Brain microvascular endothelial cell (primary cell): ENCODE measurements at regions not wholly inside any gene's neighbourhood (a gene's known extent, or its start where the extent isn't known, plus 50 kb on each side); places are given as distances from the start of the nearest gene placed in this dataset.
A peak's percentile ranks its signal among the peaks of the same experiment; 100 is the strongest.

Experiments used
- DNase-seq: peaks from one replicate; pipeline ENCODE4 v3.0.0-alpha.2; 2020
- H3K27ac ChIP-seq: fragments of 250-450 bp; sonication (Bioruptor Pico); 2 replicates; pipeline ENCODE4 v1.5.1; 2020; ENCODE audit warnings: mild to moderate bottlenecking, moderate library complexity
- H3K27me3 ChIP-seq: fragments of 250-450 bp; sonication (Bioruptor Pico); replicated peaks from 2 replicates; pipeline ENCODE4 v1.5.1; 2020; ENCODE audit warnings: mild to moderate bottlenecking
- H3K36me3 ChIP-seq: fragments of 250-450 bp; sonication (Bioruptor Pico); replicated peaks from 2 replicates; pipeline ENCODE4 v1.5.1; 2020; ENCODE audit warnings: mild to moderate bottlenecking
- H3K4me3 ChIP-seq: 2 replicates; pipeline ENCODE4 v1.5.1; 2011; ENCODE audit warnings: low read depth, mild to moderate bottlenecking, control low read depth, low read length, moderate library complexity
- in situ Hi-C: cut with HindIII; loops from 2 replicates; pipeline ENCODE4 v1.10.0; 2017; ENCODE audit warnings: low sequenced_read_pairs, low pct_ligation_motif_present
- TF ChIP-seq, protein P1 (sequence below): IDR thresholded peaks from 2 replicates; pipeline ENCODE4 v1.5.1; 2011; ENCODE audit warnings: low read depth, mild to moderate bottlenecking, moderate library complexity, low read length, control low read depth, inconsistent platforms; ENCODE audit errors: missing control alignments

GRCh38 chr4:100823066-100823992 lies 305.5 kb upstream of the EMCN start:
- peak; percentile 9 for DNase-seq
- Histone ChIP-seq H3K27ac (no peak overlapping the region), H3K36me3 (no peaks in the 10 kb centered on the region), H3K4me3 (no peak overlapping the region), H3K27me3 (no peaks in the 10 kb centered on the region)
- TF ChIP-seq, protein P1, sequence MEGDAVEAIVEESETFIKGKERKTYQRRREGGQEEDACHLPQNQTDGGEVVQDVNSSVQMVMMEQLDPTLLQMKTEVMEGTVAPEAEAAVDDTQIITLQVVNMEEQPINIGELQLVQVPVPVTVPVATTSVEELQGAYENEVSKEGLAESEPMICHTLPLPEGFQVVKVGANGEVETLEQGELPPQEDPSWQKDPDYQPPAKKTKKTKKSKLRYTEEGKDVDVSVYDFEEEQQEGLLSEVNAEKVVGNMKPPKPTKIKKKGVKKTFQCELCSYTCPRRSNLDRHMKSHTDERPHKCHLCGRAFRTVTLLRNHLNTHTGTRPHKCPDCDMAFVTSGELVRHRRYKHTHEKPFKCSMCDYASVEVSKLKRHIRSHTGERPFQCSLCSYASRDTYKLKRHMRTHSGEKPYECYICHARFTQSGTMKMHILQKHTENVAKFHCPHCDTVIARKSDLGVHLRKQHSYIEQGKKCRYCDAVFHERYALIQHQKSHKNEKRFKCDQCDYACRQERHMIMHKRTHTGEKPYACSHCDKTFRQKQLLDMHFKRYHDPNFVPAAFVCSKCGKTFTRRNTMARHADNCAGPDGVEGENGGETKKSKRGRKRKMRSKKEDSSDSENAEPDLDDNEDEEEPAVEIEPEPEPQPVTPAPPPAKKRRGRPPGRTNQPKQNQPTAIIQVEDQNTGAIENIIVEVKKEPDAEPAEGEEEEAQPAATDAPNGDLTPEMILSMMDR = no peak
- in situ Hi-C loops = no loop called here

GRCh38 chr4:100820249-100820648 lies 302.4 kb upstream of the EMCN start:
- DNase-seq = no peak
- H3K27ac ChIP-seq = no peak overlapping the region
- H3K4me3 ChIP-seq = no peak overlapping the region
- in situ Hi-C loops = no loop called here
- H3K27me3 ChIP-seq = no peaks in the 10 kb centered on the region
- TF ChIP-seq, protein P1 = no peak
- no peaks in the 10 kb centered on the region for H3K36me3 ChIP-seq

GRCh38 chr4:100819505-100819904 lies 301.7 kb upstream of the EMCN start:
- no peak for DNase-seq
- Histone ChIP-seq H3K4me3 (no peak overlapping the region), H3K27me3 (no peaks in the 10 kb centered on the region), H3K27ac (no peak overlapping the region), H3K36me3 (no peaks in the 10 kb centered on the region)
- TF ChIP-seq, protein P1 = no peak
- in situ Hi-C loops = no loop called here

- DNase-seq = no peak
- H3K4me3 ChIP-seq = no peak overlapping the region
- TF ChIP-seq, protein P1 = no peak
- H3K27me3 ChIP-seq = no peaks in the 10 kb centered on the region
- no peaks in the 10 kb centered on the region for H3K36me3 ChIP-seq
- H3K27ac ChIP-seq = no peak overlapping the region
- in situ Hi-C loops = no loop called here
These were observed 298.7 kb upstream of the EMCN start for GRCh38 chr4:100816436-100817045.

DNA sequence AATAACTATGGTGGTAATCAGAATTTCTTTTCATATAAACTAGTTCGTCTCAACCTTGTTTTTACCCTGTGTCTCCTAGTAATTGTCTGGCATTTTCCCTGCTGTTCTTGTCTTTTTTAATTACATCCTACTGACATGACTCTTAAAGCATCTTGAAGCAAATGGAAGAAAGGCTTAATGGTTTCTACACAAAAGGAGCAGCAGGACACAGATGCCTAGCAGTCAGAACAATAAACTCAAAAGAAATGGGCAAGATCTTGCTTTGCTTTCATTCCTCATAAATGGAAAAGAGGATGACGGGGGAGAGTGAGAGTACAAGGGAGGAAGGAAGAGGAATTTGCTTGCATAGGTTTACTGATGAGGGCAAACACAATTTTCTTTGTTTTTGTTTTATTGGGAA lies 293.2 kb upstream of the EMCN start:
- TF ChIP-seq, protein P1 = no peak

More for the DNA sequence above, 293.2 kb upstream of the EMCN start:
- Histone ChIP-seq H3K27ac (no peak overlapping the region), H3K27me3 (no peaks in the 10 kb centered on the region), H3K4me3 (no peak overlapping the region), H3K36me3 (no peaks in the 10 kb centered on the region)
- DNase-seq = no peak
- in situ Hi-C loops = no loop called here
